OCI-LY7 (cell line): ENCODE measurements at regions not wholly inside any gene's neighbourhood (a gene's known extent, or its start where the extent isn't known, plus 50 kb on each side); places are given as distances from the start of the nearest gene placed in this dataset.

Source experiments
- BruUV-seq: library from RNA; stranded (reverse); fragments of 400-500 nt; replicated peaks from 2 replicates; lab custom pipeline; 2021; lab: Mats Ljungman, UMichigan
- CTCF ChIA-PET: fragments of 300-600 bp; sonication (Branson Sonifier 250); formaldehyde crosslinking; loops from one replicate; lab custom pipeline; 2022; ENCODE audit warnings: antibody characterized with exemption; ENCODE audit not compliant: unreplicated experiment; lab: Charles Lee
- POLR2A ChIA-PET: fragments of 300-600 bp; sonication (Branson Sonifier 250); formaldehyde crosslinking; loops from one replicate; lab custom pipeline; 2022; ENCODE audit warnings: antibody characterized with exemption; lab: Charles Lee
- DNase-seq: peaks from one replicate; pipeline ENCODE4 v3.0.0-alpha.2; 2015; ENCODE audit warnings: low spot score
- H2AFZ ChIP-seq: fragments of 200-600 bp; sonication (generic), shearing (Covaris generic); 2 replicates; pipeline ENCODE4 v1.6.1; 2014; ENCODE audit warnings: mild to moderate bottlenecking, antibody characterized with exemption, low read length, moderate library complexity
- H3K27ac ChIP-seq: fragments of 200-600 bp; sonication (generic); 2 replicates; pipeline ENCODE4 v1.5.1; 2014; ENCODE audit warnings: mixed run types, low read depth, mild to moderate bottlenecking, moderate library complexity, low read length, inconsistent platforms; ENCODE audit not compliant: poor library complexity, severe bottlenecking
- H3K36me3 ChIP-seq: fragments of 200-600 bp; sonication (generic); 2 replicates; pipeline ENCODE4 v1.6.1; 2014; ENCODE audit warnings: mild to moderate bottlenecking, antibody characterized with exemption, low read length, moderate library complexity, mixed read lengths; ENCODE audit not compliant: insufficient read depth
- H3K4me1 ChIP-seq: fragments of 200-600 bp; sonication (generic); 2 replicates; pipeline ENCODE4 v1.5.1; 2014; ENCODE audit warnings: mild to moderate bottlenecking, low read length; ENCODE audit not compliant: insufficient read depth, poor library complexity, severe bottlenecking
- H3K4me2 ChIP-seq: fragments of 200-600 bp; sonication (generic); 2 replicates; pipeline ENCODE4 v1.6.1; 2014; ENCODE audit warnings: mild to moderate bottlenecking, low read length
- H3K4me3 ChIP-seq: fragments of 200-600 bp; sonication (generic); 2 replicates; pipeline ENCODE4 v1.5.1; 2014; ENCODE audit warnings: mild to moderate bottlenecking, low read depth, low read length; ENCODE audit not compliant: poor library complexity, severe bottlenecking
- H3K79me2 ChIP-seq: fragments of 200-600 bp; sonication (generic); 2 replicates; pipeline ENCODE4 v1.6.1; 2016; ENCODE audit warnings: low read depth, mild to moderate bottlenecking, low read length, moderate library complexity, mixed read lengths; ENCODE audit not compliant: insufficient read depth
- H3K9me2 ChIP-seq: fragments of 200-600 bp; sonication (generic); 2 replicates; pipeline ENCODE4 v1.6.1; 2016; ENCODE audit warnings: mild to moderate bottlenecking, low read length, mixed read lengths; ENCODE audit not compliant: insufficient read depth
- H3K9me3 ChIP-seq: fragments of 200-600 bp; sonication (generic); 2 replicates; pipeline ENCODE4 v1.6.1; 2014; ENCODE audit warnings: mild to moderate bottlenecking, mixed run types, low read length, mixed read lengths
- H4K20me1 ChIP-seq: fragments of 200-600 bp; sonication (generic); 2 replicates; pipeline ENCODE4 v1.6.1; 2014; ENCODE audit warnings: mild to moderate bottlenecking, antibody characterized with exemption, low read length, moderate library complexity, mixed read lengths; ENCODE audit not compliant: insufficient read depth
- CTCF ChIP-seq: fragments of 200-600 bp; sonication (generic); conservative IDR thresholded peaks from 2 replicates; pipeline ENCODE4 v1.5.1; 2014; ENCODE audit warnings: mild to moderate bottlenecking, antibody characterized with exemption, low read length, moderate library complexity, mixed read lengths
- EZH2phosphoT487 ChIP-seq: fragments of 200-600 bp; sonication (generic); IDR thresholded peaks from 2 replicates; pipeline ENCODE4 v1.6.1; 2018; ENCODE audit warnings: low read depth, borderline replicate concordance, mild to moderate bottlenecking, mixed run types, antibody characterized with exemption, low read length, moderate library complexity, mixed read lengths
- intact Hi-C: fragments of 100-400 bp; cut with micrococcal nuclease; formaldehyde crosslinking; loops from one replicate; pipeline ENCODE4 v1.10.0; 2022; ENCODE audit not compliant: unreplicated experiment

- CTCF ChIA-PET, result no interaction called here
- Histone ChIP-seq H3K9me2 (no peaks in the 10 kb centered on the region), H3K4me2 (no peak overlapping the region), H4K20me1 (no peaks in the 10 kb centered on the region), H3K9me3 (no peaks in the 10 kb centered on the region), H2AFZ (no peak overlapping the region), H3K4me3 (no peak overlapping the region), H3K4me1 (no peaks in the 10 kb centered on the region), H3K27ac (no peak overlapping the region), H3K36me3 (no peaks in the 10 kb centered on the region), H3K79me2 (no peaks in the 10 kb centered on the region)
- DNase-seq, result no peak
- intact Hi-C loops, result no loop called here
- POLR2A ChIA-PET, result interaction anchor here (0.6 kb wide), 1 partner anchor 1960 kb away, joined by 4 read pairs; no protein-coding TSS in a partner anchor
- no TSS peak for BruUV-seq
- TF ChIP-seq EZH2phosphoT487, result no peak
- no peak for TF ChIP-seq CTCF
Observed at GRCh38 chr3:168186293-168186983, 90.7 kb upstream of the GOLIM4 start.

GRCh38 chr3:168183774-168184173 is 88.0 kb upstream of the GOLIM4 start:
- Histone ChIP-seq H3K4me3 (no peak overlapping the region), H3K9me3 (no peaks in the 10 kb centered on the region), H3K79me2 (no peaks in the 10 kb centered on the region), H3K4me1 (no peaks in the 10 kb centered on the region), H4K20me1 (no peaks in the 10 kb centered on the region), H3K27ac (no peak overlapping the region), H3K36me3 (no peaks in the 10 kb centered on the region), H3K4me2 (no peak overlapping the region), H2AFZ (no peak overlapping the region), H3K9me2 (no peaks in the 10 kb centered on the region)
- intact Hi-C loops, result no loop called here
- ChIA-PET POLR2A (no interaction called here), CTCF (no interaction called here)
- DNase-seq, result no peak
- no TSS peak for BruUV-seq
- TF ChIP-seq CTCF, result no peak
- no peak for TF ChIP-seq EZH2phosphoT487

GRCh38 chr3:168168743-168169142 is 73.0 kb upstream of the GOLIM4 start:
- intact Hi-C loops, result loop anchor here (10.0 kb wide), 1 partner anchor 324 kb away; no protein-coding TSS in a partner anchor
- Histone ChIP-seq H4K20me1 (no peaks in the 10 kb centered on the region), H3K9me2 (no peaks in the 10 kb centered on the region), H3K4me3 (no peak overlapping the region), H3K79me2 (no peaks in the 10 kb centered on the region), H3K4me2 (no peak overlapping the region), H2AFZ (no peak overlapping the region), H3K4me1 (peaks cover 27% of the 10 kb centered on the region), H3K27ac (no peak overlapping the region), H3K36me3 (no peaks in the 10 kb centered on the region), H3K9me3 (no peaks in the 10 kb centered on the region)
- POLR2A ChIA-PET, result no interaction called here
- no peak for DNase-seq
- no peak for TF ChIP-seq EZH2phosphoT487
- TF ChIP-seq CTCF, result no peak
- CTCF ChIA-PET, result no interaction called here
- no TSS peak for BruUV-seq
